HG03342 (cell line): ENCODE measurements at regions not wholly inside any gene's neighbourhood (a gene's known extent, or its start where the extent isn't known, plus 50 kb on each side); places are given as distances from the start of the nearest gene placed in this dataset.

Experiments
- ATAC-seq: cut with Tn5 transposase; IDR thresholded peaks from one replicate; pipeline ENCODE4 v1.9.1; 2021; ENCODE audit warnings: mild to moderate bottlenecking, moderate library complexity; ENCODE audit not compliant: unreplicated experiment

GRCh38 chr6:26196846-26197635 lies 109.8 kb downstream of the HFE start:
- peak; percentile 35 for ATAC-seq

DNA sequence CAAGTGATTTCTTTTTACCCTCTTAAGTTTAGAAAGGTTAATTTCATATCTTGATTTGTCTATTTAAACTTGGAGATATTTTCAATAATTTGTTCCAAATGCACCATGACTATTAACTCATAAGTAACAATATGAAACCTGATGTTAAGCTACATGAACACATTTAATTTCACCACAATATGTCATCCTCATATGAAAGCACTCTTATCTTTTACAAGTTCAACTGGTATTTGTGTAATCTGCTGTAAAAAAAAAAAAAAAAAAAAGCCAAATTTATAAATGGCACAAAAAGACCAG lies 110.4 kb downstream of the HFE start:
- ATAC-seq = no peak

GRCh38 chr6:26197933-26198721 lies 110.9 kb downstream of the HFE start:
- no peak for ATAC-seq

DNA sequence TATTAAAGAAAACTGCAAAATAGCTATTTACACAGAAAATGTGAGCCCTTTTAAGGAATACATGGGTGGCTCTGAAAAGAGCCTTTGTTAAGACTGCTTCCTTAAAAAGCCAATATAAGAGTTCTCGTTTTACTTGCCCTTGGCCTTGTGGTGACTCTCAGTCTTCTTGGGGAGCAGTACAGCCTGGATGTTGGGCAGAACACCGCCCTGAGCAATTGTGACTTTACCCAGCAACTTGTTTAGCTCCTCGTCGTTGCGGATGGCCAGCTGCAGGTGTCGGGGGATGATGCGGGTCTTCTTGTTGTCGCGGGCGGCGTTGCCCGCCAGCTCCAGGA lies 111.5 kb downstream of the HFE start:
- peak; percentile 5 for ATAC-seq

DNA sequence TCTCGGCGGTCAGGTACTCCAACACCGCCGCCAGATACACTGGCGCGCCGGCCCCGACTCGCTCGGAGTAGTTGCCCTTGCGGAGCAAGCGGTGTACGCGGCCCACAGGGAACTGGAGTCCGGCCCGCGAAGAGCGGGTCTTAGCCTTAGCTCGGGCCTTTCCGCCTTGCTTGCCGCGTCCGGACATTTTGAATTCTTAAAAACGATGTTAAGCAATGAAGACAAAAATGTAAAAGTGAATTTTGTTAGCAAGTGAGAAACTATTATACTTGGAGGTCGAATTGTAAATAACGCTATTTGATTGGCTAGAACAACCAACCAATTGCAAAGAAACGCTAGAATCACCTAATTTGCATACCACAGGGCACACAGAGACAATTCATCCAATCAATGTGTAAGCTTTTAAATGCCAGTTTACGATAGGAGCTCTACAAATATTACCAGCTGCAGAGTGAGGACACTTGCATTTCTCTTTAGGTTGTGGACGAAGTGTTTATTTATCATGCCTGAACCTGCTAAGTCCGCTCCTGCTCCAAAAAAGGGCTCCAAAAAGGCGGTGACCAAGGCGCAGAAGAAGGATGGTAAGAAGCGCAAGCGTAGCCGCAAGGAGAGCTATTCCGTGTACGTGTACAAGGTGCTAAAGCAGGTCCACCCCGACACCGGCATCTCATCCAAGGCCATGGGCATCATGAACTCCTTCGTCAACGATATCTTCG lies 112.0 kb downstream of the HFE start:
- peak; percentile 45 for ATAC-seq

GRCh38 chr6:26199773-26200764 lies 112.8 kb downstream of the HFE start:
- ATAC-seq = no peak

- no peak for ATAC-seq
Measured at GRCh38 chr6:26200918-26201721, 113.9 kb downstream of the HFE start.

- no peak for ATAC-seq
Measured at GRCh38 chr6:26202201-26202611, 115.0 kb downstream of the HFE start.

- no peak for ATAC-seq
Measured at GRCh38 chr6:26202811-26203583, 115.8 kb downstream of the HFE start.

DNA sequence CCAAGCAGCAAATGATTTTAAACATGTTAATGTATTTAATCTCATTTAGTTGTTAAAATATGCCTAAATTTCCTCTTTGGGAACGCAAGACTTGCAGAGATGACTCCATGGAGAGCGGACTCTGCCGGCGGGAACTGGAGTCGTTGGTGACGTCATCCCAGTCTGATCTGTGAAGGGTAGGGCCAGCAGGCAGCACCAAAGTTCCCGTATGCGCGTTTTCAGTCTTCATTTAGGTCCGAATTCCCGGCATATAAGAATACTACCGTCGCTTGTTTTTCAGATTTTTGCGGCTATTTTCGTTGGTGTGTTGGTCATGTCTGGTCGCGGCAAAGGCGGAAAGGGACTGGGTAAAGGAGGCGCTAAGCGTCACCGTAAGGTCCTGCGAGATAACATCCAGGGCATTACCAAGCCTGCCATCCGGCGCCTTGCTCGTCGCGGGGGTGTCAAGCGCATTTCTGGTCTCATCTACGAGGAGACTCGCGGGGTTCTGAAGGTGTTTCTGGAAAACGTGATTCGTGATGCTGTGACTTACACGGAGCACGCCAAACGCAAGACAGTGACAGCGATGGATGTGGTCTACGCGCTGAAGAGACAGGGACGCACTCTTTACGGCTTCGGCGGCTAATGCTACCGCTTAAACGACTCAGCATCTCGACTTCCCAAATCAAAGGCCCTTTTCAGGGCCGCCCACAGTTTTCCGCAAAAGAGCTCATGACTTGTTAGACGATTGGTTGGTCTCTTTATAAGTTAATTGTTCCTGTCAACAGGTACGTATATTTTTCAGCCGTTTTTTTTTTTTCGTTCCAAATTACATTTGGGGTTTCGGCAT lies 117.3 kb downstream of the HFE start:
- peak; percentile 42 for ATAC-seq

DNA sequence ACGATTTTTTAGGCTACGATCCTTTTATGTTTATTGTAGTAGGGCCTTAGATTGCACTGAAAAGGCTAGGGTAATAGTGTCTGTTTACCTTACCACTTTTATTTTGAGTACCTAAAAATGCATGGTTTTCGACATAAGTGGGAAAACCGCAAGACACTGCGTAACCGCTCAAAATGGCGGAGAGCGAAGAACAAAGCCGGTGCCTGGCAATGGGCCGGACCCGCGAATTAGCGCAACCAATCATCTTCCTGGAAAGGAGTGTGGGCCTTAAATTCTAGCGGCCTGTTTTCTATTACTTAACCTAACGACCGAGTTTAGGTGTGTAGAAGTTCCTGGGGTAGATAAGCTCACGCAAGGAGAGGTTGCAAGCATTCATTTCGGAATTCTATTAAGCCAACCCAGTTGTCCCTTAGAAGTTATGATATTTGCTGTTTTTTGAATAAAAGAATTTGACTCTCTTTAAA lies 118.0 kb downstream of the HFE start:
- peak; percentile 41 for ATAC-seq

GRCh38 chr6:26205625-26206574 lies 118.7 kb downstream of the HFE start:
- peak; percentile 4 for ATAC-seq

GRCh38 chr6:26206868-26207801 lies 119.9 kb downstream of the HFE start:
- no peak for ATAC-seq

- no peak for ATAC-seq
Measured at GRCh38 chr6:26211963-26212362, 124.7 kb downstream of the HFE start.

GRCh38 chr6:26213334-26214075 lies 126.3 kb downstream of the HFE start:
- ATAC-seq = no peak
